GM21381 (cell line): ENCODE measurements at regions not wholly inside any gene's neighbourhood (a gene's known extent, or its start where the extent isn't known, plus 50 kb on each side); places are given as distances from the start of the nearest gene placed in this dataset.
A peak's percentile ranks its signal among the peaks of the same experiment; 100 is the strongest.
"Not testable (repeated sequence)": the region's sequence is repeated elsewhere in the genome, so short reads cannot be mapped to it uniquely, and the experiment has no call there.

Experiments
- ATAC-seq: cut with Tn5 transposase; IDR thresholded peaks from one replicate; pipeline ENCODE4 v1.9.1; 2021; ENCODE audit warnings: mild to moderate bottlenecking, moderate library complexity; ENCODE audit not compliant: unreplicated experiment

DNA sequence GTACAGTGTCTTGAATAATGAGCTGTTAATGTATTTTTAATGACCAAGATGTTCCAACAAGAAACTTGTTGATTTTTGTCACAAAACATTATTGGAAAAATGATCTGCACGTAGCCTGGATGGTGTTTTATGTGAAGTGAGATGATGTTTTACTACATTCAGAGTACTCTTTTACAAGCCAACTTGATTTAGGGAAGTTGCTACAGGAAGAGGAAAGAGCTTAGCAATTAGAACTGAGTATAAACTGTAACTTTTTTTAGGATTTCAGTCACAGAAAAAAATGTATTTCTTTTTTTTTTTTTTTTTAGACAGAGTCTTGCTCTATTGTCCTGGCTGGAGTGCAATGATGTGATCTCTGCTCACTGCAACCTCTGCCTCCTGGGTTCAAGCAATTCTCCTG lies 113.6 kb upstream of the ADRA1B start:
- no peak for ATAC-seq

DNA sequence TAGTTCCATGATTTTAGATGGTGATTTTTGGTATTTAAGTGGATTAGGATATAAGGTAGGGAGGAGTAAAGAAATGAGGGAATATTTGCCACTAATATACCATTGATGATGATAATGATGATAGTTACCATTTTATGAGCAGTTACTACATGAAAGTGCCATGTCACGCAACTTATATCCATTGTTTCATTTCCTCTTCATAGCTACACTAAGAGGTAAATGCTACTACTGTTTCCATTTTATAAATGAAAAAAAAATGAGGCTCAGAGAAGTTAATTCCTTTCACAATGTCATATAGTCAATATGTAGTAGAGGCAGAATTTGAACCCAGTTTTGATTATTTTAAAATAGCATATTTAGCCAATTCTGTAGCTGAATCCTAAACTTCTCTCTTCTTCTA lies 112.2 kb upstream of the ADRA1B start:
- no peak for ATAC-seq

DNA sequence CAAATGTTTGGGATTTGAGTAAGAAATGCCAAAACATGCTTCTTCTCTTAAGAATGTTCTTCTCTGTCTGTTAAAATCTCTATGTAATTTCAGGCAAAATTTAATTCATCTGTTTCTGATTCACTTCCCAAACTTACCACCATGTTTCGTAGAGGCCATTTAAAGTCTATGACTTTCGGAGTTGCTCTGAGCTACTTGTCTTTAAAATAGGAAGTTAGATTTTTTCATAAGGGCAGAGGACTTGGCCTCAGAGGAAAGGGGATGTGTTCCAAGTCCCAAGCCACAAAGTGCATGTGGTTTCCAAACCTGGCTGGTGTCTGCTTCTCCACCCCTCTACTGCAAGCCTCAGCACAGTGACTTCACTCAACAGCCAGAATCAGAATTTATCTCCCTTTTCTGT lies 111.3 kb upstream of the ADRA1B start:
- no peak for ATAC-seq

DNA sequence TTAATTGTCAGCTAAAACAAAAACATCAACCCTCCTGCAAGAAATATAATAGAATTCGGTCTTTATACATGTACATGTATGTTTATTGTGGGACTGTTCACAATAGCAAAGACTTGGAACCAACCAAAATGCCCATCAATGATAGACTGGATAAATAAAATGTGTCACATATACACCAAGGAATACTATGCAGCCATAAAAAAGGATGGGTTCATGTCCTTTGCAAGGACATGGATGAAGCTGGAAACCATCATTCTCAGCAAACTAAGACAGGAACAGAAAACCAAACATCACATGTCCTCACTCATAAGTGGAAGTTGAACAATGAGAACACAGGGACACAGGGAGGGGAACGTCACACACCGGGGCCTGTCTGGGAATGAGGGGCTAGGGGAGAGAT lies 109.1 kb upstream of the ADRA1B start:
- not testable (repeated sequence) for ATAC-seq

DNA sequence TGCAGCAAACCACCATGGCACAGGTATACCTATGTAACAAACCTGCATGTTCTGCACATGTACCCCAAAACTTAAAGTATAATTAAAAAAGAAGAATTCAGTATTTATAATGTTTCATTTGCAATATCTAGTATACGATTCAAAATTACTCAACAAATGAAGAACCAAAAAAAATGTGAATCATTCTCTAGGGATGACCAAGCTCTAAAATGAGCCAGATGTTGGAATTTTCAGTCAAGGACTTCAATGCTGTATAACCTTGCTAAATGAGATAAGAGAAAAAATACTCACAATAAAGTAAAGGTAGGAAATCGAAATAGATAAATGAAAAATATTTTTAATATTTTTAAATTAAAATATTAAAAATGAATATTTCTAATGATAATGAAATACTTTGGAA lies 108.7 kb upstream of the ADRA1B start:
- no peak for ATAC-seq

DNA sequence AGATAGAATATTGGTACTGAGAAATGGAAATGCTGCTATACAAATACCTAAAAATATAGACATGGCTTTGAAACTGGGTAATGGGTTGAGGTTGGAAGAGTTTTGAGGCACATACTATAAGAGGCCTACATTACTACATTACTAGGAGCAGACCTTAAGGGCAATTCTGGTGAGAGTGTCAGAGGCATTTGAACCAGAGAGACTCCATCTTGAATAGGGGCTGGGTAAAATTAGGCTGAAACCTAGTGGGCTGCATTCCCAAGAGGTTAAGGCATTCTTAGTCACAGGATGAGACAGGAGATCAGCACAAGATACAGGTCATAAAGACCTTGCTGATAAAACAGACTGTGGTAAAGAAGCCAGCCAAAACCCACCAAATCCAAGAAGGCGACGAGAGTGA lies 104.6 kb upstream of the ADRA1B start:
- no peak for ATAC-seq

DNA sequence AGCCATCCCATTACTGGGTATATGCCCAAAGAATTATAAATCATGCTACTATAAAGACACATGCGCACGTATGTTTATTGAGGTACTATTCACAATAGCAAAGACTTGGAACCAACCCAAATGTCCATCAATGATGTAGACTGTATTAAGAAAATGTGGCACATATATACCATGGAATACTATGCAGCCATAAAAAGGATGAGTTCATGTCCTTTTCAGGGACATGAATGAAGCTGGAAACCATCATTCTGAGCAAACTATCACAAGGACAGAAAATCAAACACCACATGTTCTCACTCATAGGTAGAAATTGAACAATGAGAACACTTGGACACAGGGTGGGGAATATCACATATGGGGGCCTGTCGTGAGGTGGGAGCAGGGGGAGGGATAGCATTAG lies 103.5 kb upstream of the ADRA1B start:
- ATAC-seq = not testable (repeated sequence)

DNA sequence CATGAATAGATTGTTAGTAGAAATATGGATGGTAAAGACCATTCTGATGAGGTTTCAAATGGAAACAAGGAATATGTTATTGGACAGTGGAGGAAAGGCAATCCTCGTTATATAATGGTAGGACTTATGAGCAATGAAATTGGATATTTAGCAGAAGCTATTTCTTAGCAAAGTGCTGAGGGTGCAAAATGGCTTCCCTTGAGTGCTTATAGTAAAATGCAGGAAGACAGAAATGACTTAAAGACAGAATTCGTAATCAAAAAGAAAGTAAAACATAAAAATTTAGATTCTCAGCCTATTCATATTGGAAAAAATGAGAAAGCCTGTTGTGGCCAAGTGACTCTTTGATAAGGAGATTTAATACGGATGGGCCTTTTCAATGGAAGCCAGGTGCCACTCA lies 102.1 kb upstream of the ADRA1B start:
- ATAC-seq = no peak

DNA sequence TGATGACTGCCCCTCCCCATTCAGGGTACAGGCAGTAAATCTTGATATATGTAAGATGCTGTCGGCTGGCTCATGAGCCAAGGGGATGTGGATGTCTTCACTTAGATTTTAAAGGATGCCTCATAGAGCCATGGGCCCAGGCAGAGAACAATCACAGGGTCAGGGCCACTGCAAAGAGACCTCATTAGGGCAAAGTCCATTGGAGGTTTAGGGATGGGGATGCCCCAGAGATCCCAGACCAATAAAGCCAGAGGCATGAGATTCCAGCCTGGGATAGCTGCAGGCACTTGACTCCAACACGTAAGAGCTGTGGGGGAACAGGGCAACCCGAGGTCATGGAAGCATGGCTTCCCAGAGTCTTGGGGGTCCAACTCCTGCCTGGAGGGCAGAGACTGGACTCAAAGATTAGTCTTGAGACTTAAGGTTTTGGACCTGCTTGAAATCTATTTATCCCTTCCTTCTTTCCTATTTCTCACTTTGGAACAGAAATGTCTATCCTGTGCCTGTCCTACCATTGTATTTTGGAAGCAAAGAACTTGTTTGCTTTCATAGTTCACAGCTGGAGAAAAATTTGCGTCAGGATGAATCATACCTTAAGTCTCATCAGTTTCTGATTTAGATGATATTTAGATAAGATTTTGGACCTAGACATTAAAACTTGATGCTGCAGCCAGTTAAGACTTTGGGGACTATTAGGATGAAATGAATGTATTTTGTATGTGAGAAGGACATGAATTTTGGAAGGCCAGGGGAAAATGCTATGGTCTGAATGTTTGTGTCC lies 101.3 kb upstream of the ADRA1B start:
- ATAC-seq = no peak

DNA sequence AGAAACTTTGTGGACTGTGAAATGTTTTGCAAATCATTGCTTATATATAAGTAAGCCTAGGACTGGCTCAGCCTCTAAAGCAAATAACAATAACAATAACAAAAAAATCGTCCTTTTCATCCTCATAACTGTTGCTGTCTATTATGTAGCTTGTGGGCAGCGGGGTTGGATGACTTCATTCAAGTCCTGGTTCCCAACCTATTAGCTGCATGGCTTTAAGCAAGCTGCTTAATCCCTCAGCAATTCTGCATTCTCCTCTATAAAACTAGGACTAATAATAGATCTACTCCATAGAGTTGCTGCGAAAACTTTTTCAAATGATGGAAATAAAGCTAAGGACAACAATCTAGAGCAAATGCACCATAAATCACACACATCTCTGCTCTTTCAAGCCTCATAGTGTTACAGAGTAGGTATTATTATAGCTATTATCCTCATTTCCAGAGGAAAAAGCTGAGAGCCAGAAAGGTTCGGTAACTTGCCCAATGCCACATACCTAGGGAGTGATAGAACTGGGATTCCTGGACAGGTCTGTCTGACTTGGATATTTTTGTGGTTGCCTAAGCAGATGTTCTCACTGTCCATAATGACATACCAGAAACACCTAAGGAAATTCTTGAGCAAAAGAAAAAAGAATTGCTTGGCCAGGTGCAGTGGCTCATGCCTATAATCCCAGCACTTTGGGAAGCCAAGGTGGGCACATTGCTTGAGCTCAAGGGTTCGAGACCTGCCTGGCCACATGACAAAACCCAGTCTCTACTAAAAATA lies 98.8 kb upstream of the ADRA1B start:
- ATAC-seq = no peak

DNA sequence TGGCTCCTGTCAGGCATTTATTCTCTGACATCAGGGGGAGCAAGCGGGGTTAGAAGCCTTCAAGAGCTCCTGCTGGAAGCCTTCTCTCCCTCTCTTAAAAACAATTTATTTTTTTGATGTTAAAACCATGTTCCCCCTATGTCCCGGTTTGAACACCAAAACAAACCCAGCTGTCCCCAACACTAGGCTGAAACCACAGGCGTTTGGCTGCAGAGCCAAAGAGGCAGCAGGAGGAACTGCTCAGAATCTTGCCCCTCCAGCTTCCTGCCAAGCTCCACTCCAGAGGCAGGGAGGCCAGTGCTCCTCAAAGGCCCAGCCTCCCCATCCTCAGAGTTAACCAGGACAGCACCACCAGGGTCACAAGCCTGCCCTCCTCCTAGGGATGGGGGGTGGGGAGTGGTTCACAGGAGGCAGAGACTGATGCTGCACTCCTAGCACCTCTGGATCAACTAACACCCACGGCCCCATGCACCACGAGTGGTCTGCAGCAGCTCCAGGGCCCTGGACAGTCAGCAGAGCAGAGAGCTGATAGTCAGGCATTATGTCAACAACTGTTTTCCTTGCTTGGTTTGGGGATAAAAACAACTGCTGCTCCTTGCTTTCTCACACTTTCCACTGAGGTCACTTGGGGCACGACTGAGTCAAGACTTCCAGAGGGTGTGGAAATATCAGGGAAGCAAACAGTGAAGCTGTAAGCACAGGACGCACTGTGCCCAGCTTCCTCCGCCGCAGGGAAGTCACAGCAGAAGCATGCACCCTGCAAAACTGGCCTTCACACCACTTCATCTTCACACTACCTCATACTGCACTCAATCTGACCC lies 96.5 kb upstream of the ADRA1B start:
- no peak for ATAC-seq

DNA sequence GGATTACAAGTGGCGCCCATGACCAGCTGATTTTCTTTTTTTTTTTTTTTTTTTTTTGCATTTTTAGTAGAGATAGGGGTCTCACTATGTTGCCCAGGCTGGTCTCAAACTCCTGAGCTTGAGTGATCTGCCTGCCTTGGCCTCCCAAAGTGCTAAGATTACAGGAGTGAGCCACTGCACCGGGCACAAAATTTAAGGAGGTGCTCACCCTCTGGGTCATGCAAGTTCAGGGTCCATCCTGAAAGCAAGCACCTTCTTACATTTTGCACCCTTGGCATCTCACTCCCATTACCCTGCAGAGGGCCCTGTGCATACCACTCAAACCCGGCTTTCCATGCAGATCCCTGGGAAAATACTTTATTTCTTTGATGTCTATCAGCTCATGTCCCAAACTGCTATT lies 95.6 kb upstream of the ADRA1B start:
- ATAC-seq = no peak

DNA sequence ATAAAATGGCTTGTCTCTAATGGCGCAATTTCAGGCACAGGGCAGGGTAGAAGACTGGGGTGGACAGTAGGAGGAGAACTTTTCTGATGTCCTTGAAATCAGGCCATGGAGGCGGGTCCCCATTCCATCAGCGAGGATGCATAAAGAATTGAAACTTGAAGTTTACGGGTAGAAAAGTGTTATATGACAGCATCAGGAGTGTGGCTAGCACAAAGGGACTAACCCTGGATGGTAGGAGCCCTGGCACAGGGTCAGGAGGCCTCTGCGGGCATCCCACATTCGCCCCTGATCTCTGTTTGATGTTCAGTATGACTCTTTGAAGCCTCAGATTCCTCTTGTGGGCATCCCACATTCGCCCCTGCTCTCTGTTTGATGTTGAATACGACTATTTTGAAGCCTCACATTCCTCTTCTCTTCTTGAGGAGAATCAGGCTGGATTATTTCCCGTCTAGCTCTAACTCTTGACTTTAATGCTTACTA lies 94.8 kb upstream of the ADRA1B start:
- no peak for ATAC-seq

DNA sequence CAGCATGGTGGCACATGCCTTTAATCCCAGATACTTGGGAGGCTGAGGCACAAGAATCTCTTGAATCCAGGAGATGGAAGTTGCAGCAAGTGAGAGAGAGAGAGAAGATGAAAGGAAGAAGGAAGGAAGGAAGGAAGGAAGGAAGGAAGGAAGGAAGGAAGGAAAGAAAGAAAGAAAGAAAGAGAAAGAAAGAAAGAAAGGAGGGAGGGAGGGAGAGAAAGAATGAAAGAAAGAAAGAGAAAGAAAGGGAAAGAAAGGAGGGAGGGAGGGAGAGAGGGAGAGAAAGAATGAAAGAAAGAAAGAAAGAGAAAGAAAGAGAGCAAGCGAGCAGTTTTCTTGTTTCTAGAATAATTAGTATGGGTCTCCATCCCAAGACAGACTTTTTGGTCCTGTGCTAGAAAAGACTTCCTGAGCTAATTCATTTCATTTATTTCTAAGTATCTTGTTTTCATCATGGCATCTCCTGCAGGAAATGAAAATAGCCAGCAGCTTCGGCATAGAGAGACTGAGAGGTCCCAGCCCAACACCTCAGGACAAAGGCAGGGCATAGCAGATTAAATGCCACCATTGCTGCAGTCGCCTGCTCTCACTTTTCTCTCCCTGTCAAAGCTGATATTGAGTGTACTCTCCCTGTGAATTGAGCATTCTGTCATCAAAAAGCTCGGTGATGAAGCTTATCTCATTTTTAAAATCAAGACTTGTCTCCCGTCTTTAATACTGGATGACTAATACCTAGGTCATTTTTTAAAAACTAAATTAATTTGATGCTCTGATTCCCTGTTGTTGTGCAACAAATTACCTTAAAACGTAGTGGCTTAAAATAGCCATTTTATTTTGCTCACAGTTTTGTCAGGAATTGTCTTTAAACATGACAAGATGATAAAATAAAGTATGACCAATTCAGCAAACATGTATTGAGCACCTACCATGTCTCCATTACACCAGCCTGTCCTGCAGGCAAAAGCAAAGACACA lies 91.8 kb upstream of the ADRA1B start:
- no peak for ATAC-seq

DNA sequence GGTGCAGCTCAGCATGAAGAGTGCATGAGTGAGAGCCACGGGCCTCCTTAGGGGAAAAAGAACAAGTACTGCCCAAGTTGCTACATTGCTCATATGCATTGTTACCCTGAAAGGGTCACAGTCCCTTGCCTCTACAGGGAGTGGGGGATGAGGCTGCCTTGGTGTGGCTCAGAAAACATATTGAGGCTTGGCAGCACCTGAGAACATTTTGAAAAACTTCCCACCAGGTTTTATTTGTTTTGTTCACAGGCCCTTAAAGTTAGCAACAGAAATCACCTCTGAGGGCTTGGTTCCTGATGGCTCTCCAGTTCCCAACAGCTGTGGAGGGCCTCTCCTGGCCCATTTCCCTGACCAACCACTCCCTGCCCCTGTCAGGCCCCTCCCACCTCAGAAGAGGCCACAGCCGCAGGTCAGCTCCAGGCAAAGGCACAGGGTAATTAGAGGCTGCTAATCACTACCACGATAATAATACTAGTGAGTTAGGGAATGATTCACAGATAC lies 90.7 kb upstream of the ADRA1B start:
- ATAC-seq = no peak

DNA sequence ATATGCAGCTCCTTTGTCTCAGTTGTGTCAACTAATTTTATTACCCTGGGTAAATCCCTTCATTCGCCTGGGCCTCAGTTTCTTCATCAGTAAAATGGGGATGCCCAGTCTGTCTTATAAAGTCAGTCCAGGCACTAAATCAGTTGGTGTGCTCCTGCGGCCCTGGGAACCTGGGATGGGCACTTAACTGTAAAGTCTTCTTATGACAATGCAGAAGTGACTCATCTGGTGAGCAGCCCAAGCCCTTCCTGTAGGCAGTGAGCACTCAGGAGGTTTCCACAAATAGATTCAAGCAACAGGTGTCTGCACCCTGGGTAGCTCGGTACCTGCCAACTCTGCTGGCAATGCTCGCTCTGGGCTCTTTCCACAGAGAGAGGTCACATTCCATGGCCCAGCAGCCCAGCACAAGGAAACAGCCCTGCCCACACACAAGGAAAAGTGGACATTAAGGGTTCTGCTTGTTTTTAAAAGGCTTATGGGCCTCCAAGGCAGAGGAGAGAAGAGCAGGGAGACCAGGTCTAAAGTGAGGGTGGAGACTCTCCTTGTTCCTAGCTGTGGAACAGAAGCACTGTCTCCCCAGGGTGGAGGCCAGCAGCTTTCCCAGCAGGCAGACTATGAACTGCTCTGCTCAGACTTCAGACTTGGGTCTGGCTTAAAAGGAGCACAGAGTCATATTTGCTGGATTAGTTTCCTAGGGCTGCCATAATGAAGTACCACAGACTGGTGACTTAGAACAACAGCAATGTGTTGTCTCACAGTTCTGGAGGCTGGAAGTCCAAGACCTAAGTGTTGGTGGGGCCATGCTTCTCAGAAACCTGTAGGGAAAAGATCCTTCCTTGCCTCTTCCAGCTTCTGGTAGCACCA lies 89.7 kb upstream of the ADRA1B start:
- peak; percentile 95 for ATAC-seq

DNA sequence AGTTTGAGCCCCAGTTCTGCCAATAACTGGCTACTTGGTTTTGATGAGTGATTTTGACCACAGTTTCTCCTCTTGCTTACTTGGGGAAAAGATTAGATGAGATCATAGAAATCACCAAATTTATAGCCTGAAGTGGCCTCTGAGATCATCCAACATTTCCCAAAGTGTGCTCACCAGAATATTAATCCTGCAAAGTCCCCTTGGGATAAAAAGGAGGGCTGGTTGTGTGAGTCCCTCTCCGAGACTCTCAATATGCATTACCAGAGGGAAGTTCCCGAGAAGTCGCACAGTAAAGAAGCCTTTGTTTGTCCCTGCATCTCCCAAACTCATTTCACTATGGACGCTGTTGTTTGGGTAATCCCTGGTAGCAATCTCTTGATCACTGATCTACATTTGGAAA lies 88.4 kb upstream of the ADRA1B start:
- ATAC-seq = no peak

DNA sequence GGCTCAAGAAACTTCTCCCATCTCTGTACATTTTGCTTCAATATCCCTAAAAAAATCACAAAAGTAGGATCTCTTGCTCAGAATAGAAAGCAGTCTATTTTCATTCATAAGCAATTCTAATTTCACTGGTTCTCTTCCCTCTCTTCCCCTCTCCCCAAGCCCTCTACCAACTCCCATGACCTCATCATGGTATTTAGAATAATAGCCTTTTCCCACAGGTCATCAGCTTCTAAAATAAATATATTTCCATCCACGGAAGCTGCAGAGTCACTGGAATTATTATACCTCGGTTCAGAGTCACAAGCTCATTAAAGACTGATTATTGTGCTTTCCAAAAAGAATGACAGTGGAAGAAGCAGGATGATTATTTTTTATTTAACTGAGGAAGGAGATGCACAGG lies 84.2 kb upstream of the ADRA1B start:
- no peak for ATAC-seq

DNA sequence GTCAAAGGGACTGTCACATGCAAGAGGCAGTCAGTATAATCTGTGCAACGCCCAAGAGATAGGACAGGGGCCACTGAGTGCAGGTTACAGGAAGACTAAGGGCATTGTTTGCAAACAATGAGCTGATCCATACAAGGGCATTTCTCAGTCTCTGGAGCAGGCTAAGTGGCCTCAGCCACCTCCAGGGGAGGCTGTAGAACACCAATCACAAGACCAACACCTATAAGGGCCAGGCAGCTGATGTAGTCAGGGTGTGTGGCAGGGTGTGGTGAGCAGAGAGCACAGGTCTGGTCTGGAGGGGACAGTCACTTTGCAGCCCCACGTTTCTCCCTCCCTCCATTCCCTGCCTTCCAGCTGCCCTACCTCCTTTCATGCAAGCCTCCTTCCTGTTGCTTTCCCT lies 83.2 kb upstream of the ADRA1B start:
- no peak for ATAC-seq
